HCT116 (cell line): ENCODE measurements at regions not wholly inside any gene's neighbourhood (a gene's known extent, or its start where the extent isn't known, plus 50 kb on each side); places are given as distances from the start of the nearest gene placed in this dataset.

Experiments
- CTCF ChIP-seq, 3 experiments: fragments of 200-600 bp in 1 of 3; sonication (generic) in 1 of 3; IDR thresholded peaks in 2 of 3; conservative IDR thresholded peaks in 1 of 3; 2 replicates each; pipeline ENCODE4 v1.5.1; 2012 to 2017; ENCODE audit warnings: low read depth in 2 of 3, low read length in 2 of 3, antibody characterized with exemption in 1 of 3, borderline replicate concordance in 1 of 3, control low read depth in 1 of 3, mild to moderate bottlenecking in 1 of 3, mixed read lengths in 1 of 3, mixed run types in 1 of 3, moderate library complexity in 1 of 3; ENCODE audit not compliant: insufficient read depth in 1 of 3
- ZBTB33 ChIP-seq: IDR thresholded peaks from 2 replicates; pipeline ENCODE4 v1.6.1; 2011; ENCODE audit warnings: mild to moderate bottlenecking, low read length, moderate library complexity; ENCODE audit not compliant: insufficient replicate concordance; ENCODE audit errors: extremely low read depth
- TF ChIP-seq, protein P1 (sequence below): IDR thresholded peaks from 2 replicates; pipeline ENCODE4 v1.6.1; 2012; ENCODE audit warnings: low read depth

- TF ChIP-seq CTCF (IDR thresholded peaks at IDR 0.05 in 2 of 3, conservative IDR thresholded peaks at IDR 0.05 in 1 of 3; ENCODE audit: borderline replicate concordance in 1 of 3, insufficient read depth in 1 of 3, low read depth in 2 of 3, low read length in 2 of 3) = peak; percentile 62 to 86 (median 65); a peak in 5 of 6 replicates
- TF ChIP-seq, protein P1, sequence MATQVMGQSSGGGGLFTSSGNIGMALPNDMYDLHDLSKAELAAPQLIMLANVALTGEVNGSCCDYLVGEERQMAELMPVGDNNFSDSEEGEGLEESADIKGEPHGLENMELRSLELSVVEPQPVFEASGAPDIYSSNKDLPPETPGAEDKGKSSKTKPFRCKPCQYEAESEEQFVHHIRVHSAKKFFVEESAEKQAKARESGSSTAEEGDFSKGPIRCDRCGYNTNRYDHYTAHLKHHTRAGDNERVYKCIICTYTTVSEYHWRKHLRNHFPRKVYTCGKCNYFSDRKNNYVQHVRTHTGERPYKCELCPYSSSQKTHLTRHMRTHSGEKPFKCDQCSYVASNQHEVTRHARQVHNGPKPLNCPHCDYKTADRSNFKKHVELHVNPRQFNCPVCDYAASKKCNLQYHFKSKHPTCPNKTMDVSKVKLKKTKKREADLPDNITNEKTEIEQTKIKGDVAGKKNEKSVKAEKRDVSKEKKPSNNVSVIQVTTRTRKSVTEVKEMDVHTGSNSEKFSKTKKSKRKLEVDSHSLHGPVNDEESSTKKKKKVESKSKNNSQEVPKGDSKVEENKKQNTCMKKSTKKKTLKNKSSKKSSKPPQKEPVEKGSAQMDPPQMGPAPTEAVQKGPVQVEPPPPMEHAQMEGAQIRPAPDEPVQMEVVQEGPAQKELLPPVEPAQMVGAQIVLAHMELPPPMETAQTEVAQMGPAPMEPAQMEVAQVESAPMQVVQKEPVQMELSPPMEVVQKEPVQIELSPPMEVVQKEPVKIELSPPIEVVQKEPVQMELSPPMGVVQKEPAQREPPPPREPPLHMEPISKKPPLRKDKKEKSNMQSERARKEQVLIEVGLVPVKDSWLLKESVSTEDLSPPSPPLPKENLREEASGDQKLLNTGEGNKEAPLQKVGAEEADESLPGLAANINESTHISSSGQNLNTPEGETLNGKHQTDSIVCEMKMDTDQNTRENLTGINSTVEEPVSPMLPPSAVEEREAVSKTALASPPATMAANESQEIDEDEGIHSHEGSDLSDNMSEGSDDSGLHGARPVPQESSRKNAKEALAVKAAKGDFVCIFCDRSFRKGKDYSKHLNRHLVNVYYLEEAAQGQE = no peak
- no peak for TF ChIP-seq ZBTB33
These were observed 154.6 kb downstream of the POLR2M start for GRCh38 chr15:57861034-57861638.
